Trophoblast cell (in vitro differentiated cells and primary cell): ENCODE measurements at regions not wholly inside any gene's neighbourhood (a gene's known extent, or its start where the extent isn't known, plus 50 kb on each side); places are given as distances from the start of the nearest gene placed in this dataset.

Source experiments
- DNase-seq, 2 donors: peaks; one replicate each; pipeline ENCODE4 v3.0.0-alpha.2; 2016
- H2AFZ ChIP-seq: 2 replicates; pipeline ENCODE4 v1.6.1; 2013; ENCODE audit warnings: low read length, moderate library complexity, mild to moderate bottlenecking; ENCODE audit not compliant: insufficient read depth, poor library complexity
- H2AK5ac ChIP-seq: 2 replicates; pipeline ENCODE4 v1.6.1; 2013; ENCODE audit warnings: mild to moderate bottlenecking, low read length
- H2BK120ac ChIP-seq: 2 replicates; pipeline ENCODE4 v1.6.1; 2013; ENCODE audit warnings: low read length, mild to moderate bottlenecking, moderate library complexity; ENCODE audit not compliant: insufficient read depth, poor library complexity
- H2BK12ac ChIP-seq: 2 replicates; pipeline ENCODE4 v1.6.1; 2013; ENCODE audit warnings: mild to moderate bottlenecking, low read length, moderate library complexity
- H2BK5ac ChIP-seq: 2 replicates; pipeline ENCODE4 v1.6.1; 2013; ENCODE audit warnings: low read length, low read depth, moderate library complexity, mild to moderate bottlenecking; ENCODE audit not compliant: poor library complexity
- H3K14ac ChIP-seq: 2 replicates; pipeline ENCODE4 v1.6.1; 2013; ENCODE audit warnings: mild to moderate bottlenecking, low read length
- H3K18ac ChIP-seq: 2 replicates; pipeline ENCODE4 v1.6.1; 2013; ENCODE audit warnings: mild to moderate bottlenecking, low read length
- H3K23ac ChIP-seq: 2 replicates; pipeline ENCODE4 v1.6.1; 2013; ENCODE audit warnings: low read length
- H3K27ac ChIP-seq: 2 replicates; pipeline ENCODE4 v1.5.1; 2013; ENCODE audit warnings: low read depth, mild to moderate bottlenecking, inconsistent platforms, low read length, moderate library complexity
- H3K27me3 ChIP-seq: 2 replicates; pipeline ENCODE4 v1.6.1; 2013; ENCODE audit warnings: inconsistent platforms, mild to moderate bottlenecking, low read length, moderate library complexity; ENCODE audit not compliant: insufficient read depth
- H3K36me3 ChIP-seq, 2 experiments: 1 replicate in 1 of 2; 2 replicates in 1 of 2; pipeline ENCODE4 v1.6.1; 2013; ENCODE audit warnings: low read length in 2 of 2, mild to moderate bottlenecking in 2 of 2, moderate library complexity in 1 of 2; ENCODE audit not compliant: insufficient read depth in 2 of 2, control insufficient read depth in 1 of 2
- H3K4ac ChIP-seq: 2 replicates; pipeline ENCODE4 v1.6.1; 2013; ENCODE audit warnings: low read depth, mild to moderate bottlenecking, low read length, moderate library complexity
- H3K4me1 ChIP-seq, 2 experiments: 1 replicate in 1 of 2; 2 replicates in 1 of 2; pipeline ENCODE4 v1.6.1; 2013; ENCODE audit warnings: low read length in 2 of 2, mild to moderate bottlenecking in 2 of 2, moderate library complexity in 1 of 2; ENCODE audit not compliant: insufficient read depth in 2 of 2, control insufficient read depth in 1 of 2
- H3K4me2 ChIP-seq: 2 replicates; pipeline ENCODE4 v1.6.1; 2013; ENCODE audit warnings: inconsistent platforms, mild to moderate bottlenecking, low read length, moderate library complexity
- H3K4me3 ChIP-seq: 2 replicates; pipeline ENCODE4 v1.5.1; 2013; ENCODE audit warnings: mild to moderate bottlenecking, low read depth, low read length, inconsistent platforms
- H3K79me1 ChIP-seq: one replicate; pipeline ENCODE4 v1.6.1; 2013; ENCODE audit warnings: low read length
- H3K79me2 ChIP-seq: 2 replicates; pipeline ENCODE4 v1.6.1; 2013; ENCODE audit warnings: low read length, mild to moderate bottlenecking; ENCODE audit not compliant: control insufficient read depth, insufficient read depth, poor library complexity
- H3K9ac ChIP-seq: 2 replicates; pipeline ENCODE4 v1.6.1; 2013; ENCODE audit warnings: mild to moderate bottlenecking, low read length
- H3K9me3 ChIP-seq: 2 replicates; pipeline ENCODE4 v1.6.1; 2013; ENCODE audit warnings: low read depth, mild to moderate bottlenecking, control low read depth, inconsistent platforms, low read length; ENCODE audit not compliant: insufficient read depth
- H4K12ac ChIP-seq: 2 replicates; pipeline ENCODE4 v1.6.1; 2013; ENCODE audit warnings: low read depth, mild to moderate bottlenecking, low read length, moderate library complexity
- H4K8ac ChIP-seq: 2 replicates; pipeline ENCODE4 v1.6.1; 2013; ENCODE audit warnings: low read depth, mild to moderate bottlenecking, low read length, moderate library complexity
- H4K91ac ChIP-seq: one replicate; pipeline ENCODE4 v1.6.1; 2013; ENCODE audit warnings: low read depth, mild to moderate bottlenecking, low read length, moderate library complexity
- WGBS: extraction: QIAGEN DNeasy Blood & Tissue Kit; methylation state at CpG from one replicate; pipeline ENCODE4 v1.1.7; 2013; ENCODE audit warnings: missing lambda C conversion rate; ENCODE audit not compliant: insufficient read length, insufficient coverage; ENCODE audit errors: extremely low coverage; 5-methylcytosine and 5-hydroxymethylcytosine counted together

- Histone ChIP-seq H3K27ac (no peak overlapping the region), H2AFZ (no peak overlapping the region), H2BK12ac (no peak overlapping the region), H3K18ac (no peak overlapping the region), H3K14ac (no peak overlapping the region), H3K9ac (no peak overlapping the region), H2BK5ac (no peak overlapping the region), H3K36me3 (no peaks in the 10 kb centered on the region), H4K12ac (no peak overlapping the region), H3K4ac (no peak overlapping the region), H2BK120ac (no peak overlapping the region), H3K9me3 (no peaks in the 10 kb centered on the region), H3K79me1 (no peaks in the 10 kb centered on the region), H2AK5ac (no peak overlapping the region), H3K79me2 (no peaks in the 10 kb centered on the region), H3K4me3 (no peak overlapping the region), H3K4me1 (no peaks in the 10 kb centered on the region), H4K91ac (no peak overlapping the region), H4K8ac (no peak overlapping the region), H3K4me2 (no peak overlapping the region), H3K23ac (no peak overlapping the region), H3K27me3 (no peaks in the 10 kb centered on the region)
- no peak for DNase-seq
- no CpG with 5 or more reads among the region's 3 CpGs for WGBS
Observed at GRCh38 chr18:68098655-68099054, 582.1 kb upstream of the DSEL start.

GRCh38 chr18:68086481-68086880, 570.0 kb upstream of the DSEL start:
- Histone ChIP-seq H4K12ac (no peak overlapping the region), H3K27me3 (no peaks in the 10 kb centered on the region), H4K8ac (no peak overlapping the region), H3K9me3 (no peaks in the 10 kb centered on the region), H3K79me1 (no peaks in the 10 kb centered on the region), H3K9ac (no peak overlapping the region), H2AFZ (no peak overlapping the region), H2BK5ac (no peak overlapping the region), H3K4me3 (no peak overlapping the region), H3K23ac (no peak overlapping the region), H3K14ac (no peak overlapping the region), H3K4me2 (no peak overlapping the region), H3K4ac (no peak overlapping the region), H3K36me3 (no peaks in the 10 kb centered on the region), H3K4me1 (no peaks in the 10 kb centered on the region), H2BK120ac (no peak overlapping the region), H3K79me2 (no peaks in the 10 kb centered on the region), H3K27ac (no peak overlapping the region), H4K91ac (no peak overlapping the region), H2BK12ac (no peak overlapping the region), H2AK5ac (no peak overlapping the region), H3K18ac (no peak overlapping the region)
- no peak for DNase-seq
- no CpG with 5 or more reads among the region's 1 CpG for WGBS

DNA sequence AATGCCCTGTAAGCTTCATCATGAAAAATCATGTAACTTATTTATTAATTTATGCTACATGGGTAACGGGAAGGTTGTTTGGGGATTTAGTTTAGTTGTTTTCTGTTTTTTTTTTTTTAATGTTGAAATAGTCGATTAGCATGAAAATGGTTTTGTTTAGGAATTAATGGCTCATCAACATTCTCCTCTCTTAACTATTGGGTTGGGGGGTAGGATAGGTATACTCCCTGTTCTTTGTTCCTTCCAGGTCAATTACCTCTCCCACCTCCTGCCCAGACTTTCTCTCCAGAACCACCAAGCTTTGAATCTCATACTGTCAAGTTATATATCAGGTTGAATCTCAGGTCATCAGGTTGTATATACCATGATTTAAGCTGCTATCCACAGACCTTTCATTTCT, 568.7 kb upstream of the DSEL start:
- no peak overlapping the region for H4K12ac ChIP-seq
- H3K79me2 ChIP-seq, result no peaks in the 10 kb centered on the region
- H3K4ac ChIP-seq, result no peak overlapping the region
- H3K14ac ChIP-seq, result no peak overlapping the region
- WGBS, result 100% methylated on average over 1 of the region's 2 CpGs
- no peak for DNase-seq
- H3K79me1 ChIP-seq, result no peaks in the 10 kb centered on the region
- no peak overlapping the region for H4K91ac ChIP-seq
- H3K18ac ChIP-seq, result no peak overlapping the region
- H2AFZ ChIP-seq, result no peak overlapping the region
- no peaks in the 10 kb centered on the region for H3K27me3 ChIP-seq
- no peak overlapping the region for H3K27ac ChIP-seq
- no peak overlapping the region for H3K9ac ChIP-seq
- H3K36me3 ChIP-seq, result no peaks in the 10 kb centered on the region
- H2AK5ac ChIP-seq, result no peak overlapping the region
- no peak overlapping the region for H3K4me2 ChIP-seq
- H3K9me3 ChIP-seq, result no peaks in the 10 kb centered on the region
- no peaks in the 10 kb centered on the region for H3K4me1 ChIP-seq
- H2BK12ac ChIP-seq, result no peak overlapping the region
- no peak overlapping the region for H4K8ac ChIP-seq
- H3K23ac ChIP-seq, result no peak overlapping the region
- no peak overlapping the region for H2BK120ac ChIP-seq
- no peak overlapping the region for H3K4me3 ChIP-seq
- H2BK5ac ChIP-seq, result no peak overlapping the region

GRCh38 chr18:68083776-68084175, 567.3 kb upstream of the DSEL start:
- Histone ChIP-seq H3K36me3 (no peaks in the 10 kb centered on the region), H2BK5ac (no peak overlapping the region), H3K18ac (no peak overlapping the region), H3K23ac (no peak overlapping the region), H2BK120ac (no peak overlapping the region), H3K4me2 (no peak overlapping the region), H4K8ac (no peak overlapping the region), H3K27ac (no peak overlapping the region), H3K4ac (no peak overlapping the region), H2BK12ac (no peak overlapping the region), H3K4me1 (no peaks in the 10 kb centered on the region), H3K4me3 (no peak overlapping the region), H3K27me3 (no peaks in the 10 kb centered on the region), H3K79me2 (no peaks in the 10 kb centered on the region), H3K9ac (no peak overlapping the region), H2AFZ (no peak overlapping the region), H3K14ac (no peak overlapping the region), H4K91ac (no peak overlapping the region), H4K12ac (no peak overlapping the region), H3K9me3 (no peaks in the 10 kb centered on the region), H3K79me1 (no peaks in the 10 kb centered on the region), H2AK5ac (no peak overlapping the region)
- no CpG with 5 or more reads among the region's 3 CpGs for WGBS
- no peak for DNase-seq
